GM18951 (cell line): ENCODE measurements at regions not wholly inside any gene's neighbourhood (a gene's known extent, or its start where the extent isn't known, plus 50 kb on each side); places are given as distances from the start of the nearest gene placed in this dataset.

Source experiments
- POLR2A ChIP-seq: IDR thresholded peaks from 4 replicates; pipeline ENCODE4 v1.6.1; 2011; ENCODE audit warnings: mild to moderate bottlenecking; ENCODE audit not compliant: insufficient read length, insufficient read depth; ENCODE audit errors: extremely low read depth
- in situ Hi-C: fragments of 300-500 bp; cut with MboI; formaldehyde crosslinking; loops from one replicate; pipeline ENCODE4 v1.12.0; 2022; ENCODE audit warnings: low sequenced_read_pairs, mixed read lengths, inconsistent platforms; ENCODE audit not compliant: unreplicated experiment

GRCh38 chr11:127612607-127613006 lies 612.0 kb upstream of the KIRREL3 start:
- in situ Hi-C loops, result no loop called here

GRCh38 chr11:127609025-127609773 lies 608.6 kb upstream of the KIRREL3 start:
- in situ Hi-C loops, result no loop called here
- TF ChIP-seq POLR2A, result no peak

More at GRCh38 chr11:127612607-127613006, 612.0 kb upstream of the KIRREL3 start:
- no peak for TF ChIP-seq POLR2A

- in situ Hi-C loops, result no loop called here
- no peak for TF ChIP-seq POLR2A
Observed at GRCh38 chr11:127607487-127608085, 607.0 kb upstream of the KIRREL3 start.

- in situ Hi-C loops, result no loop called here
- no peak for TF ChIP-seq POLR2A
Observed at GRCh38 chr11:127601578-127601977, 601.0 kb upstream of the KIRREL3 start.

GRCh38 chr11:127600674-127601073 lies 600.1 kb upstream of the KIRREL3 start:
- TF ChIP-seq POLR2A, result no peak
- in situ Hi-C loops, result no loop called here

- TF ChIP-seq POLR2A, result no peak
- in situ Hi-C loops, result no loop called here
Observed at GRCh38 chr11:127598476-127598875, 597.9 kb upstream of the KIRREL3 start.

- TF ChIP-seq POLR2A, result no peak
- in situ Hi-C loops, result no loop called here
Observed at GRCh38 chr11:127596433-127596832, 595.9 kb upstream of the KIRREL3 start.

- in situ Hi-C loops, result no loop called here
- no peak for TF ChIP-seq POLR2A
Observed at GRCh38 chr11:127592371-127592770, 591.8 kb upstream of the KIRREL3 start.

- TF ChIP-seq POLR2A, result no peak
- in situ Hi-C loops, result no loop called here
Observed at GRCh38 chr11:127590314-127590713, 589.7 kb upstream of the KIRREL3 start.

- in situ Hi-C loops, result no loop called here
- TF ChIP-seq POLR2A, result no peak
Observed at GRCh38 chr11:127588431-127588830, 587.9 kb upstream of the KIRREL3 start.

- TF ChIP-seq POLR2A, result no peak
- in situ Hi-C loops, result no loop called here
Observed at GRCh38 chr11:127587511-127587910, 586.9 kb upstream of the KIRREL3 start.

GRCh38 chr11:127576210-127576609 lies 575.6 kb upstream of the KIRREL3 start:
- no peak for TF ChIP-seq POLR2A
- in situ Hi-C loops, result no loop called here

- TF ChIP-seq POLR2A, result no peak
- in situ Hi-C loops, result no loop called here
Observed at GRCh38 chr11:127574478-127574877, 573.9 kb upstream of the KIRREL3 start.

GRCh38 chr11:127568891-127569290 lies 568.3 kb upstream of the KIRREL3 start:
- TF ChIP-seq POLR2A, result no peak
- in situ Hi-C loops, result no loop called here
